MM.1S (cell line): ENCODE measurements at regions not wholly inside any gene's neighbourhood (a gene's known extent, or its start where the extent isn't known, plus 50 kb on each side); places are given as distances from the start of the nearest gene placed in this dataset.

ENCODE experiments used
- DNase-seq: peaks from one replicate; pipeline ENCODE4 v3.0.0-alpha.2; 2015
- H2AFZ ChIP-seq: fragments of 300-600 bp; sonication (generic); 2 replicates; pipeline ENCODE4 v1.6.0; 2016; ENCODE audit warnings: antibody characterized with exemption, low read length
- H3F3A ChIP-seq: fragments of 300-600 bp; sonication (generic); 2 replicates; pipeline ENCODE4 v1.6.1; 2016; ENCODE audit warnings: mild to moderate bottlenecking, antibody characterized with exemption, low read length, moderate library complexity, mixed read lengths; ENCODE audit not compliant: insufficient read depth
- H3K27ac ChIP-seq: fragments of 300-600 bp; sonication (generic); 2 replicates; pipeline ENCODE4 v1.5.1; 2016; ENCODE audit warnings: mild to moderate bottlenecking, low read length
- H3K27me3 ChIP-seq: fragments of 300-600 bp; sonication (generic); replicated peaks from 2 replicates; pipeline ENCODE4 v1.6.0; 2016; ENCODE audit warnings: low read length; ENCODE audit not compliant: insufficient read depth
- H3K36me3 ChIP-seq: fragments of 300-600 bp; sonication (generic); replicated peaks from 2 replicates; pipeline ENCODE4 v1.6.1; 2016; ENCODE audit warnings: mild to moderate bottlenecking, low read length, mixed read lengths; ENCODE audit not compliant: insufficient read depth
- H3K4me1 ChIP-seq: fragments of 300-600 bp; sonication (generic); 2 replicates; pipeline ENCODE4 v1.6.1; 2016; ENCODE audit warnings: low read length, mixed read lengths
- H3K4me2 ChIP-seq: fragments of 300-600 bp; sonication (generic); 2 replicates; pipeline ENCODE4 v1.6.0; 2016; ENCODE audit warnings: low read depth, low read length
- H3K4me3 ChIP-seq: fragments of 300-600 bp; sonication (generic); 2 replicates; pipeline ENCODE4 v1.5.1; 2016; ENCODE audit warnings: low read length, mixed read lengths
- H3K79me2 ChIP-seq: fragments of 300-600 bp; sonication (generic); 2 replicates; pipeline ENCODE4 v1.6.1; 2016; ENCODE audit warnings: mixed run types, low read length, mixed read lengths
- H3K9ac ChIP-seq: fragments of 300-600 bp; sonication (generic); 2 replicates; pipeline ENCODE4 v1.6.1; 2016; ENCODE audit warnings: low read length, mixed read lengths
- H3K9me2 ChIP-seq: fragments of 300-600 bp; sonication (generic); replicated peaks from 2 replicates; pipeline ENCODE4 v1.6.1; 2016; ENCODE audit warnings: mild to moderate bottlenecking, low read length, mixed read lengths; ENCODE audit not compliant: insufficient read depth
- H3K9me3 ChIP-seq: fragments of 300-600 bp; sonication (generic); replicated peaks from 2 replicates; pipeline ENCODE4 v1.6.1; 2016; ENCODE audit warnings: mild to moderate bottlenecking, low read length, mixed read lengths; ENCODE audit not compliant: insufficient read depth
- H4K20me1 ChIP-seq: fragments of 300-600 bp; sonication (generic); 2 replicates; pipeline ENCODE4 v1.6.1; 2016; ENCODE audit warnings: mild to moderate bottlenecking, low read length, moderate library complexity, mixed read lengths; ENCODE audit not compliant: insufficient read depth
- CTCF ChIP-seq: fragments of 300-600 bp; sonication (generic); IDR thresholded peaks from 2 replicates; pipeline ENCODE4 v1.5.1; 2016; ENCODE audit warnings: antibody characterized with exemption, low read length, mixed read lengths
- EZH2 ChIP-seq: fragments of 300-600 bp; sonication (generic); optimal IDR thresholded peaks from 2 replicates; pipeline ENCODE3; 2017; ENCODE audit warnings: low read depth, mild to moderate bottlenecking, antibody characterized with exemption, low read length, mixed read lengths
- EZH2phosphoT487 ChIP-seq: fragments of 300-600 bp; sonication (generic); IDR thresholded peaks from 2 replicates; pipeline ENCODE4 v1.6.1; 2018; ENCODE audit warnings: antibody characterized with exemption, low read length

DNA sequence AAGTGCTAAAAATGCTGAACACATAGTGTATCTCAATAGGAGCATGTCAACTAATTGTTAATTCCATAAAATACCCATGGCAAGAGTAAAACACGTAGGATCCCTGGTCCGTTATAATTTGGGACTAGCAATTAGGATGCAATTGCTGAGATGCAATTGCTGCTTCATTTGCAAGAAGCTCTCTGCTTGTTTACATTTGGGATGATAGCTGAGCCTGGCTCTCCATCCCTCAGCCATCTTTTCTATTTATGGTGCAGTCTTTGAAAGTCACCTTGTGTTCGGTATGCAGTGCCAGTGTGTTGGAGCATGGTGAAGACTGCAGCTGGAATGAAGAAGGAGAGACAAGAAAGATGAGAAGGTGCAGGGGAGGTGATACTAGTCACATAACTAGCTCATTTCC, 191.3 kb downstream of the SNX10 start:
- H3K9me2 ChIP-seq, result no peaks in the 10 kb centered on the region
- no peak overlapping the region for H3K4me2 ChIP-seq
- H3K9me3 ChIP-seq, result no peaks in the 10 kb centered on the region
- H3K9ac ChIP-seq, result no peak overlapping the region
- no peaks in the 10 kb centered on the region for H3K4me1 ChIP-seq
- no peaks in the 10 kb centered on the region for H3K79me2 ChIP-seq
- no peak overlapping the region for H3K4me3 ChIP-seq
- H3K36me3 ChIP-seq, result no peaks in the 10 kb centered on the region
- no peak overlapping the region for H2AFZ ChIP-seq
- no peak for TF ChIP-seq CTCF
- no peak for TF ChIP-seq EZH2
- TF ChIP-seq EZH2phosphoT487, result no peak
- no peaks in the 10 kb centered on the region for H3K27me3 ChIP-seq
- no peaks in the 10 kb centered on the region for H3F3A ChIP-seq
- no peak overlapping the region for H3K27ac ChIP-seq
- DNase-seq, result no peak
- no peaks in the 10 kb centered on the region for H4K20me1 ChIP-seq

GRCh38 chr7:26483843-26484242, 192.2 kb downstream of the SNX10 start:
- Histone ChIP-seq H3F3A (no peaks in the 10 kb centered on the region), H3K4me3 (no peak overlapping the region), H3K27me3 (no peaks in the 10 kb centered on the region), H2AFZ (no peak overlapping the region), H3K9me2 (no peaks in the 10 kb centered on the region), H3K36me3 (no peaks in the 10 kb centered on the region), H4K20me1 (no peaks in the 10 kb centered on the region), H3K79me2 (no peaks in the 10 kb centered on the region), H3K27ac (no peak overlapping the region), H3K4me2 (no peak overlapping the region), H3K9me3 (no peaks in the 10 kb centered on the region), H3K4me1 (no peaks in the 10 kb centered on the region), H3K9ac (no peak overlapping the region)
- no peak for TF ChIP-seq EZH2phosphoT487
- no peak for TF ChIP-seq EZH2
- TF ChIP-seq CTCF, result no peak
- no peak for DNase-seq

- Histone ChIP-seq H3K9ac (no peak overlapping the region), H2AFZ (no peak overlapping the region), H3K9me2 (no peaks in the 10 kb centered on the region), H3K4me3 (no peak overlapping the region), H3K9me3 (no peaks in the 10 kb centered on the region), H3K79me2 (no peaks in the 10 kb centered on the region), H3F3A (no peaks in the 10 kb centered on the region), H3K27me3 (no peaks in the 10 kb centered on the region), H3K4me1 (no peaks in the 10 kb centered on the region), H4K20me1 (no peaks in the 10 kb centered on the region), H3K4me2 (no peak overlapping the region), H3K27ac (no peak overlapping the region), H3K36me3 (no peaks in the 10 kb centered on the region)
- DNase-seq, result no peak
- TF ChIP-seq EZH2 (no peak), EZH2phosphoT487 (no peak), CTCF (no peak)
Measured at GRCh38 chr7:26485367-26485934, 193.8 kb downstream of the SNX10 start.
